Kidney (tissue), 13 donors: ENCODE measurements at regions not wholly inside any gene's neighbourhood (a gene's known extent, or its start where the extent isn't known, plus 50 kb on each side); places are given as distances from the start of the nearest gene placed in this dataset.

Experiments
- DNase-seq, 5 donors: peaks; one replicate each; pipeline ENCODE4 v3.0.0-alpha.2; 2013 to 2020
- FAIRE-seq: peaks from 2 replicates; lab custom pipeline; 2012; peaks lifted over from hg19 to GRCh38; lab: Jason Lieb, UNC
- H3K27ac ChIP-seq, 2 donors: one replicate each; pipeline ENCODE4 v1.7.0; 2013; ENCODE audit warnings: low read depth in 2 of 2, low read length in 2 of 2, inconsistent platforms in 1 of 2
- H3K27me3 ChIP-seq: one replicate; pipeline ENCODE4 v1.7.1; 2013; ENCODE audit warnings: low read length, inconsistent platforms; ENCODE audit not compliant: control insufficient read depth, insufficient read depth
- H3K36me3 ChIP-seq, 3 donors: one replicate each; pipeline versions ENCODE4 v1.7.0 to v1.7.1; 2013; ENCODE audit warnings: low read length in 3 of 3, control low read depth in 1 of 3, inconsistent platforms in 1 of 3; ENCODE audit not compliant: insufficient read depth in 3 of 3, control insufficient read depth in 2 of 3
- H3K4me1 ChIP-seq, 3 donors: one replicate each; pipeline versions ENCODE4 v1.7.0 to v1.7.1; 2013; ENCODE audit warnings: low read length in 3 of 3, inconsistent platforms in 1 of 3, low read depth in 1 of 3; ENCODE audit not compliant: control insufficient read depth in 2 of 3, insufficient read depth in 2 of 3
- H3K4me3 ChIP-seq, 3 donors: one replicate each; pipeline versions ENCODE4 v1.7.0 to v1.8.1; 2013; ENCODE audit warnings: low read length in 3 of 3, control low read depth in 1 of 3, inconsistent platforms in 1 of 3
- H3K9ac ChIP-seq, 3 donors: one replicate each; pipeline versions ENCODE4 v1.7.0 to v1.7.1; 2013; ENCODE audit warnings: low read length in 3 of 3, control low read depth in 1 of 3, inconsistent platforms in 1 of 3
- H3K9me3 ChIP-seq, 3 donors: one replicate each; pipeline versions ENCODE4 v1.7.0 to v1.7.1; 2013; ENCODE audit warnings: low read length in 3 of 3, control low read depth in 1 of 3, inconsistent platforms in 1 of 3; ENCODE audit not compliant: control insufficient read depth in 2 of 3, insufficient read depth in 1 of 3
- CTCF ChIP-seq: IDR thresholded peaks from 3 replicates; pipeline ENCODE4 v1.5.1; 2012; ENCODE audit warnings: mild to moderate bottlenecking, moderate library complexity, borderline replicate concordance; ENCODE audit not compliant: insufficient read depth; ENCODE audit errors: extremely low read depth
- intact Hi-C: fragments of 100-400 bp; cut with DNase I; formaldehyde crosslinking; loops from one replicate; pipeline ENCODE4 v1.11.1; 2022
- donor health status: control.
- donor health status: control.
- donor health status: control.
- donor health status: control.
- donor health status: control.
- donor health status: DM: yes; HTN: yes; CAD: no.
- donor health status: Normal renal cell carcinoma (clear cell type).

- TF ChIP-seq CTCF = no peak
- no peak overlapping the region for H3K4me3 ChIP-seq
- no peak for DNase-seq
- H3K27me3 ChIP-seq = no peaks in the 10 kb centered on the region
- H3K9me3 ChIP-seq = no peaks in the 10 kb centered on the region
- H3K4me1 ChIP-seq = no peaks in the 10 kb centered on the region
- no peak overlapping the region for H3K27ac ChIP-seq
- FAIRE-seq = no peak
- H3K9ac ChIP-seq = no peak overlapping the region
- H3K36me3 ChIP-seq = no peaks in the 10 kb centered on the region
- intact Hi-C loops = no loop called here
Measured at GRCh38 chr6:125539892-125540291, 209.5 kb upstream of the HEY2 start.

GRCh38 chr6:125544819-125545218 lies 204.6 kb upstream of the HEY2 start:
- no peak for TF ChIP-seq CTCF
- Histone ChIP-seq H3K9me3 (no peaks in the 10 kb centered on the region), H3K27ac (no peak overlapping the region), H3K9ac (no peak overlapping the region), H3K4me3 (no peak overlapping the region), H3K36me3 (no peaks in the 10 kb centered on the region), H3K4me1 (no peaks in the 10 kb centered on the region), H3K27me3 (no peaks in the 10 kb centered on the region)
- intact Hi-C loops = no loop called here
- no peak for FAIRE-seq
- DNase-seq = no peak

DNA sequence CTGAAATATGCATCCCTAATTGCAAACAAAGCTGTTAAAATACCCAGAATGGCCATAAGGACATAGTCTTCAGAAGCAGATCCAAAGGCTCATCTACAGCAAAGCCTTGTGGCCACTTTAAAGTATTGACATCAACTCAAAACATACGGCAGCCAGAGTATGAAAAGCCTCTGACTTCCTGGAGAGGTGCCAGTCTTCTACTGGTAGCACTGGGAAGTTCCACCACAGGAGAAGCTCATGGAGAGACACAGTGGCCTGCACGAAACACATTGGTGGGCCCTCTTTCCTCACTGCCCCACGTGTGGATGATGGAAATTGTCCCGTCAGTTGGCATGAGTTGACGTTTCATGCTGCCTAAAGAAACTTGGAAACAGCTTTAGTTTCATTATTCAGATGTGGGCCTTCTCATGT lies 202.6 kb upstream of the HEY2 start:
- Histone ChIP-seq H3K36me3 (no peaks in the 10 kb centered on the region), H3K9ac (no peak overlapping the region), H3K27ac (no peak overlapping the region), H3K9me3 (no peaks in the 10 kb centered on the region), H3K27me3 (no peaks in the 10 kb centered on the region), H3K4me3 (no peak overlapping the region), H3K4me1 (no peaks in the 10 kb centered on the region)
- intact Hi-C loops = no loop called here
- FAIRE-seq (no peak), DNase-seq (no peak)
- TF ChIP-seq CTCF = no peak

DNA sequence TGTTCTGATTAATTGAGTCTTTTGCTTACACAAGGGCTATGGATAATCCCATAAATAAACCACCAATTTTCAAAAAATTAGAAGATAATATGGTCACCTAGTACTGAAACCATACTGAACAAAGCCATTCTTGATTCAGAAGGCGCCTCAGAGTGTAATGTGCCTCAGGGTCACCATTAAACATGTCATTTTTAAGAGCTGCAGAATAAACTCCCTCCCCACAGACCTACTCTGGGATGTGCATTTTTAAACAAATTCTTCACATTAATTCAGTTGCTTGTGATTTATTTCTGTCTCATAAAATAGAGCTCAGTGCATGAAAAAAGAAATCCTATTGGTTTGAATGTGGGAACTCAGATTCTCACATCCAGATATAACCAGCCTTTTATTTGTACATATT lies 202.1 kb upstream of the HEY2 start:
- H3K4me1 ChIP-seq = no peaks in the 10 kb centered on the region
- H3K9me3 ChIP-seq = no peaks in the 10 kb centered on the region
- FAIRE-seq (no peak), DNase-seq (peak in 2 of 5 donors; percentile 28 to 40)
- no peak overlapping the region for H3K4me3 ChIP-seq
- H3K27me3 ChIP-seq = no peaks in the 10 kb centered on the region
- no peak overlapping the region for H3K9ac ChIP-seq
- no peaks in the 10 kb centered on the region for H3K36me3 ChIP-seq
- intact Hi-C loops = no loop called here
- TF ChIP-seq CTCF = no peak
- no peak overlapping the region for H3K27ac ChIP-seq
